ENCODE measurements at regions not wholly inside any gene's neighbourhood (a gene's known extent, or its start where the extent isn't known, plus 50 kb on each side); places are given as distances from the start of the nearest gene placed in this dataset.

DNA sequence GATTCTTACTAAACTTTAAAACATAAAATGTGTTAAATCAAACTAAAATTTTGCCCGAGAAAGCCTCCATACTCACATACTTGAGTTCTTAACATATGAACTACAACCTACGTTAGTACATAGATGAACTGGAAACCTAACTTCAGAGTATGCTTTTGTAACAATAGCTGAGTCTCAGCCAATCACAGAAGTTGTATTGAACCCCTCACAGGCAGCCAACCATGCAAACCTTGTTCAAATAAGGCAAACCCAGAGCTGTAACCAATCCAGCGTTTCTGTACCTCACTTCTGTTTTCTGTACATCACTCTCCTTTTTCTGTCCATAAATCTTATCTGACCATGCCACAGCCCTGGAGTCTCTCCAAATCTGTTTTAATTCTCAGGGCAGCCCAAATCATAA is 157.3 kb upstream of the COL1A2 start:
- TF ChIP-seq, protein P1, sequence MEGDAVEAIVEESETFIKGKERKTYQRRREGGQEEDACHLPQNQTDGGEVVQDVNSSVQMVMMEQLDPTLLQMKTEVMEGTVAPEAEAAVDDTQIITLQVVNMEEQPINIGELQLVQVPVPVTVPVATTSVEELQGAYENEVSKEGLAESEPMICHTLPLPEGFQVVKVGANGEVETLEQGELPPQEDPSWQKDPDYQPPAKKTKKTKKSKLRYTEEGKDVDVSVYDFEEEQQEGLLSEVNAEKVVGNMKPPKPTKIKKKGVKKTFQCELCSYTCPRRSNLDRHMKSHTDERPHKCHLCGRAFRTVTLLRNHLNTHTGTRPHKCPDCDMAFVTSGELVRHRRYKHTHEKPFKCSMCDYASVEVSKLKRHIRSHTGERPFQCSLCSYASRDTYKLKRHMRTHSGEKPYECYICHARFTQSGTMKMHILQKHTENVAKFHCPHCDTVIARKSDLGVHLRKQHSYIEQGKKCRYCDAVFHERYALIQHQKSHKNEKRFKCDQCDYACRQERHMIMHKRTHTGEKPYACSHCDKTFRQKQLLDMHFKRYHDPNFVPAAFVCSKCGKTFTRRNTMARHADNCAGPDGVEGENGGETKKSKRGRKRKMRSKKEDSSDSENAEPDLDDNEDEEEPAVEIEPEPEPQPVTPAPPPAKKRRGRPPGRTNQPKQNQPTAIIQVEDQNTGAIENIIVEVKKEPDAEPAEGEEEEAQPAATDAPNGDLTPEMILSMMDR (IDR thresholded peaks at IDR 0.05) = no peak
- H3K27ac Mint-ChIP-seq (ENCODE audit: unreplicated experiment) = no peak overlapping the region
- H3K4me3 Mint-ChIP-seq (ENCODE audit: unreplicated experiment) = no peak overlapping the region
- peaks cover 9% of the 10 kb centered on the region for H3K9me3 Mint-ChIP-seq (ENCODE audit: low read depth)
- DNase-seq (ENCODE audit: low spot score) = no peak
- no peaks in the 10 kb centered on the region for H3K27me3 Mint-ChIP-seq (ENCODE audit: low read depth)
- H3K36me3 Mint-ChIP-seq (ENCODE audit: low read depth) = no peaks in the 10 kb centered on the region
- peaks cover 5% of the 10 kb centered on the region for H3K4me1 Mint-ChIP-seq (ENCODE audit: low read depth)

DNA sequence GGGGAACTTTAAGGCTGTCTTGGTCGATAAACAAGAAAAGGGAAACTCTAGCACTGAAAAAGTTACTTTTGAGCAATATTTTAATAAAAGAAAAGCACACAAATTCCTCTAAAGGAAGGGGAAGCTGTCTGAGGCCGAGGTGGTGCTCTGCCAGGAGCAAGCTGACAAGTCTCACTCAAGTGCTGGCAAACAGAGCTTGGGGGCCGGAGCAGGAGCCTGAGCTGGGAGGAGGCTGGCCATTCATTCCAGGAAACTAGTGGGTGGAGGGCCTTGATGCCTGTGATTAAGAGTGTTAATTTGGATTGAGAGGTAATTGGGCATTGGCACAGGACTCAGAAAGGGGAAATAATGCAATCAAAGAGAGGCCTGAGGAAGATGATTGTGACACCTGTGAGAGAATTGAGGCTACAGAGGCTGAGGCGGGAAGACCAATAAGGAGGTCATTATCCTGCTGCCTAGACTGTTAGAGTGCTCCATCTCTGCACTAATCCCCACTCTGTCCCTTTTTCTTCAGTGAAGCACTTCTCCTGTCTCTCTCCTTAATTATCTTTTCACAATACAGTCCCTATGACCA is 154.9 kb upstream of the COL1A2 start:
- peak overlapping the region; percentile 37 for H3K27ac Mint-ChIP-seq (ENCODE audit: unreplicated experiment)
- H3K36me3 Mint-ChIP-seq (ENCODE audit: low read depth) = no peaks in the 10 kb centered on the region
- H3K4me1 Mint-ChIP-seq (ENCODE audit: low read depth) = peaks cover 5% of the 10 kb centered on the region
- DNase-seq (ENCODE audit: low spot score) = no peak
- no peak overlapping the region for H3K4me3 Mint-ChIP-seq (ENCODE audit: unreplicated experiment)
- H3K9me3 Mint-ChIP-seq (ENCODE audit: low read depth) = no peaks in the 10 kb centered on the region
- no peaks in the 10 kb centered on the region for H3K27me3 Mint-ChIP-seq (ENCODE audit: low read depth)
- TF ChIP-seq, protein P1 (IDR thresholded peaks at IDR 0.05) = no peak

DNA sequence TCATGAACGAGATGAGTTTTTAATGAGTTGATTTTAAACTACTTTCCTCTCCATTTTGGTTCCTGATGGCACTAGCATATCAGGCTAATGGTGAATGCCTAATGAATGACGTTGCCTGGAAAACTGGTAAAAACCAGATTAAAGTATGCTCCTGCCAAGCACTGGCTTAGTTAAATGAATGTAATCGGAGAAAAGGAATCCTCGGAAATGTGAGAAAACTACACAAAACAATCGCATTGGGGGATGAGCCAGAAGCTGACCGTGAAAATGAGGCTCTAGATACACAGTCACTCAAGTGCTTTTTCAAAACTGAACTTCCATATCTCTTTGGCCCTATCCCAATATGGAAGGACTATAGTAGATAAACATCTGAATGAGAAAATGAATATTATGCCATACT is 153.8 kb upstream of the COL1A2 start:
- H3K4me3 Mint-ChIP-seq (ENCODE audit: unreplicated experiment) = no peak overlapping the region
- TF ChIP-seq, protein P1 (IDR thresholded peaks at IDR 0.05) = no peak
- no peaks in the 10 kb centered on the region for H3K9me3 Mint-ChIP-seq (ENCODE audit: low read depth)
- H3K4me1 Mint-ChIP-seq (ENCODE audit: low read depth) = peaks cover 5% of the 10 kb centered on the region
- DNase-seq (ENCODE audit: low spot score) = no peak
- no peak overlapping the region for H3K27ac Mint-ChIP-seq (ENCODE audit: unreplicated experiment)
- H3K36me3 Mint-ChIP-seq (ENCODE audit: low read depth) = no peaks in the 10 kb centered on the region
- H3K27me3 Mint-ChIP-seq (ENCODE audit: low read depth) = no peaks in the 10 kb centered on the region

DNA sequence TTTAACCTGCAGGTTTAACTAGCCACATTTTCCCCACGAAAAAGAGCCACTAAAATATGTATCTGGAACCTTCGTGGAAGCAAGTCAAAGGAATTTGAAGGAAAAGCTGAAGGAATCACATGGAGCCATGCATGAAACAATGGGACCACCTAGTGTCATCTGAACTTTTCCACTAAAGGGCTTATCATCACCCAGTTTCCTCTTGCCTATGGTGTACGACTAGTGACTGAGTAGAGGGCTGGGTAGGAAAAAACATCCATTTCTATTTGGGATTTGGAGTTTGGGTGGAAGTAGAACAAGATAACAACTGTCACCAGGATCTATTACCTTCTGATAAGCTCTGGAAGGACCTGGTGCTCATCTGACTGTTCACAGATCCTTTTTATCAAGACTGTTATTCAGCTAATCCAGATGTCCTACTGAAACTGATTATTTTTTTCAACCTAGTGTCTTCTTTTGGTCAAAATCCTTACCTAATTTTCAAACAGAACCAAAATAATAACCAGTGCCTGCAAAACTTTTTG is 153.2 kb upstream of the COL1A2 start:
- Mint-ChIP-seq H3K9me3 (ENCODE audit: low read depth) (no peaks in the 10 kb centered on the region), H3K27ac (ENCODE audit: unreplicated experiment) (no peak overlapping the region), H3K4me1 (ENCODE audit: low read depth) (peaks cover 5% of the 10 kb centered on the region), H3K27me3 (ENCODE audit: low read depth) (no peaks in the 10 kb centered on the region), H3K36me3 (ENCODE audit: low read depth) (no peaks in the 10 kb centered on the region), H3K4me3 (ENCODE audit: unreplicated experiment) (no peak overlapping the region)
- DNase-seq (ENCODE audit: low spot score) = no peak
- TF ChIP-seq, protein P1 (IDR thresholded peaks at IDR 0.05) = no peak

DNA sequence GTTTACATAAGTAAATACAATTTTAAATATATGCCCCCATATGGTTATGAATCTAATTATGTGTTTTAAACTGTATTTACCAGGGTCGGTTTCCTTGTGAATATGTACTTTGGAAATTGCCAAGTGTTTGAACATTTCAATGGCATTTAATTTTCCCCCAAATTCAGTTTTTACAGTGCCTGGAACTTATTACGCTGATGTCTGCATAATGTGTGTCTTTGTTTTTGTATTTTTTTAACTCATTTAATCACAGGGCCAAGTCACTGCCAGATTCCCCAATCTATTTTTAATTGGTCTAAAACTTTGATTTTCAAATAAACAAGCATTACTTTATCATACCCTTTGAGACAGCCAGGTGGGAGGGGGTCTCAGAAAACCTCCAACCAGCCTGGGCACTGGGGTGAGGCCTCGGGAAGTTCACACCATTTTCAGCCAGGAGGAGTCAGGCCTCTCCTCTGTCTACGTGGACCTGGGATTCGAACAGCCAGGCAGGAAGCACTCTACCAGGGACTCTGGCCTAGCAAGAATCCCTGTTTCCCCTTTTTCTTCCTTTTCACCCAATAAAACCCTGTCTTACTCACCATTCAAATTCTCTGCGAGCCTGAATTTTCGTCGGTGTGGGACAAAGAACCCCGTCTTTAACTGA is 151.5 kb upstream of the COL1A2 start:
- Mint-ChIP-seq H3K9me3 (ENCODE audit: low read depth) (no peaks in the 10 kb centered on the region), H3K27ac (ENCODE audit: unreplicated experiment) (no peak overlapping the region), H3K4me1 (ENCODE audit: low read depth) (peaks cover 5% of the 10 kb centered on the region), H3K4me3 (ENCODE audit: unreplicated experiment) (no peak overlapping the region), H3K36me3 (ENCODE audit: low read depth) (no peaks in the 10 kb centered on the region), H3K27me3 (ENCODE audit: low read depth) (no peaks in the 10 kb centered on the region)
- no peak for DNase-seq (ENCODE audit: low spot score)
- TF ChIP-seq, protein P1 (IDR thresholded peaks at IDR 0.05) = no peak
